ENCODE measurements at regions not wholly inside any gene's neighbourhood (a gene's known extent, or its start where the extent isn't known, plus 50 kb on each side); places are given as distances from the start of the nearest gene placed in this dataset.

DNA sequence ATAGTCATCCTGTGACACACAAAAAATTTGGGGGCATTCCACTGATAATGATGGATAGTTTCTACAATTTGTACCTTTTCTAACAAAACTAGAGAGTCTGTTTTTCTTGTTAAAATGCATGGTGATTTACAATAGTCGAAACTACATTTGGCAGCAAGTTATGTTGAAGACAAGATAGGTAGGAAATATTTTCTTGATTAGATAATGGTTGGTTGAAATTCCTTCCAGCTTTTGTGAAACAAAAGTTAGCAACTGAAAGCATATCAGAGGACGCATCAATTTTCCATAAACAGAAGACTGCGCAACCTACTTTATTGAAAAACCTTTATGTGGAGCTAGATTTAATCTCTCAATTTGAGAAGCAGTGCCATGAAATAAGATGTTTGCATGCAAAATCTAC is 155.8 kb upstream of the GLI3 start:
- no peak overlapping the region for H3K27ac Mint-ChIP-seq
- H3K27me3 Mint-ChIP-seq, result no peaks in the 10 kb centered on the region
- H3K9me3 Mint-ChIP-seq, result no peaks in the 10 kb centered on the region
- no peaks in the 10 kb centered on the region for H3K36me3 Mint-ChIP-seq
- ATAC-seq, result no peak
- H3K4me1 Mint-ChIP-seq, result no peaks in the 10 kb centered on the region
- no peak overlapping the region for H3K4me3 Mint-ChIP-seq

DNA sequence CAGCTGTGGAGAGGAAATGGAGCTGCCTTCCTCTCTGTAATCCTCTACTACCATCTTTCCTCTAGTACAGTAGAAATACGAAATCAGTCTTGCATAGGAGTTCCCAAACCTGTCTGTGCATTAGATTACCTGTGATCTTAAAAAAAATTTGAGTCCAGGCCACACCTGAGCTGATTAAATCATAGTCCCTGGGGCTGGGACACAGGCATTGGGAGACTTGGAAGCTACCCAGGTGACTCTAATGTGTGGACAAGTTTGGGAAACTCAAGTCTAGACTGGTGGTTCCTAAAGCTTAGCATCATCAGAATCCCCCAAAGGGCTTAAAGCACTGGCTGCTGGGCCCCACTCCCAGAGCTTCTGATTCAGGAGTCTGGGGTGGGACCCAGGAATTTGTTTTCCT is 152.7 kb upstream of the GLI3 start:
- H3K36me3 Mint-ChIP-seq, result no peaks in the 10 kb centered on the region
- no peaks in the 10 kb centered on the region for H3K27me3 Mint-ChIP-seq
- no peak overlapping the region for H3K27ac Mint-ChIP-seq
- H3K9me3 Mint-ChIP-seq, result no peaks in the 10 kb centered on the region
- H3K4me1 Mint-ChIP-seq, result no peaks in the 10 kb centered on the region
- ATAC-seq, result no peak
- H3K4me3 Mint-ChIP-seq, result no peak overlapping the region

DNA sequence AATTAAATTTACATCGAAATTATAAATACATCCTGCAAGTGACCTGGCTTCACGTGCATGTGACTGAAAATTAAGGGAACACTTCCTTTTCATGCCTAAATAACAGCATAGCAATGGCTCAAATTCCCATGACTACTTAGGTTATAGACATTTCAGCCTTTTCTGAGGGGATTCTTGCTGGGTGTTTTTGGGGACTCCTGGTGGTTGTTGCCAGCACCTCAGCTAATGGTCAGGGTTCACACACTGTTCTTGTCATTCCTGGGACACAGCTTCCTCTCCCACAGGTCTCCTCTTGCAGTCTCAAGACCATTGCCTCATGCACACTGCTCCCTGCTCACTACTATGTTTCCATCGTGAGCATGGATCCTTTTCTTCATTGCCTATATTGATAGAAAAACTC is 148.9 kb upstream of the GLI3 start:
- Mint-ChIP-seq H3K36me3 (no peaks in the 10 kb centered on the region), H3K9me3 (peaks cover 5% of the 10 kb centered on the region), H3K27ac (no peak overlapping the region), H3K4me3 (no peak overlapping the region), H3K27me3 (no peaks in the 10 kb centered on the region), H3K4me1 (no peaks in the 10 kb centered on the region)
- no peak for ATAC-seq

DNA sequence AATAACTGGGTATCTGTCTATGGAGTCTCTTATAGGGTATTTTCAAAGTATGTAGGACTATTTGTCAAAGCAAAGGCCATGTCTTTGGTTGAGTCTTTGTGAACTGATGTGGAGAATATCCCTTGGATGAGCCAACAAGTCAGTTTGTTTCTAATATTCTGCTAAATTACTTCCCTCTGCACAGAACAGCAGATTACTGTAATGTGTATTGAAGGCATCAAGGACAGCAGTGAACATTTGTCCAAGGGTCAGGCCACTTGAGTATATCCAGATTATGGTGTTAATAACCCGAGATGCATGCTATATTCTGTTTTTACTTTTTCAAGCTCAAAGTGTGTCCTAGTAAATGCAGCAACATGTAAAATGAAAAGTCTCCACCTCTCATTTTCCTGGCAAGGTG is 144.2 kb upstream of the GLI3 start:
- Mint-ChIP-seq H3K4me1 (no peaks in the 10 kb centered on the region), H3K27ac (no peak overlapping the region), H3K27me3 (no peaks in the 10 kb centered on the region), H3K9me3 (peaks cover 5% of the 10 kb centered on the region), H3K4me3 (no peak overlapping the region), H3K36me3 (no peaks in the 10 kb centered on the region)
- no peak for ATAC-seq

DNA sequence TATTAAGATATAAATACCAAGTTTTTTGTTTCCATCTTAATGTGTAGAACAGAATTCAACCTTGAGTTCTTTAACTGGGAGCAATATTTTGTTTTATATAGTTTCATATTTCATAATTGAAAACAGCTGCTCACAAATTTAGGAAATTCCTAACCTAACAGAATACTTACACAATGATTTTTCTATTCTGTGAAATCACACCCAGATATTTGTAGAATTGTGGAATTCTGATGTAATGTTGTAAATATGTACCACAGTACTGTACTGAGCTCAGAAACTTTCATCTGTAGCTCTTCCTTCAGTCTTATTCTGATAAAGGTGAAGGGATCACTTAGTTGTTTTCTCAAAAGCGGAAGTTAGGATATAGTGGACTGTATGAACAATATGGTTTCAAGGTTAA is 143.4 kb upstream of the GLI3 start:
- H3K36me3 Mint-ChIP-seq, result no peaks in the 10 kb centered on the region
- peaks cover 5% of the 10 kb centered on the region for H3K9me3 Mint-ChIP-seq
- no peak overlapping the region for H3K27ac Mint-ChIP-seq
- H3K4me1 Mint-ChIP-seq, result no peaks in the 10 kb centered on the region
- no peak for ATAC-seq
- H3K4me3 Mint-ChIP-seq, result no peak overlapping the region
- H3K27me3 Mint-ChIP-seq, result no peaks in the 10 kb centered on the region

DNA sequence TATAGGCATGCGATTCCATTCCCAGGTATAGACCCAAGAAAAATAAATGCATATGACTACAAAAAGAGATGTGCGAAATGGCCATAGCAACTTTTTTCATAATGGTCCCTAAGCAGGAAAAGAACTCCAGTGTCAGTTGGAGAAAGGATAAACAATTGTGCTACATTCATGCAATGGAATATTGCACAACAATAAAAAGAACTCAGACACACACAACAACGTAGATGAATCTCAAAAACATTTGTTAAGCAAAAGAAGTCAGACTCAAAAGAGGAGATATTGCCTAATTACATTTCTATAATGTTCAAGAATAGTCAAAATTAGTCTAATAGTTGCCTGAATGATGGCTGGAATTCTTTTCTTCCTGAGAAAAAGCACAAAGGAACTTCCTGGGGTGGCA is 141.1 kb upstream of the GLI3 start:
- Mint-ChIP-seq H3K27me3 (peaks cover 17% of the 10 kb centered on the region), H3K36me3 (no peaks in the 10 kb centered on the region), H3K4me3 (no peak overlapping the region), H3K4me1 (no peaks in the 10 kb centered on the region), H3K9me3 (peaks cover 5% of the 10 kb centered on the region), H3K27ac (no peak overlapping the region)
- ATAC-seq, result no peak

DNA sequence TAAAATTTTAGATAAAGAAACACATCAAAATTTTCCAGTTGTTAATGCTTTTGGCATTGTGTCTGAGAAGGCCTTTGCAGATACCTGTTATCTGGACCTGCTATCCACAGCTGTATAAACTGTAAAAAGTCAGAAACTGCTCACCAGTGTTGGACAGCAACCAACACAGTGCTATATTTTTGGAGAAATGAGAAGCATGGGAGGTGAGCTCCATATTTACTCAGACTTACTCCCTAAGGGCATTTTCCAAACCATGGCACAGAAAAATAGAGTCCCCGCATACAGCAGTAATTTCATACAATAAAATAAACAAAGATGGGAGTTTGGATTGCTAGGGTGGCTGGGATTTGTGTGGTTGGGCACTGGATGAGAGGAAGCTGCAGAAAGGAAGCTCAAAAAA is 136.3 kb upstream of the GLI3 start:
- Mint-ChIP-seq H3K27me3 (peaks cover 25% of the 10 kb centered on the region), H3K9me3 (peaks cover 6% of the 10 kb centered on the region), H3K36me3 (no peaks in the 10 kb centered on the region), H3K4me1 (no peaks in the 10 kb centered on the region), H3K27ac (no peak overlapping the region), H3K4me3 (no peak overlapping the region)
- ATAC-seq, result no peak

DNA sequence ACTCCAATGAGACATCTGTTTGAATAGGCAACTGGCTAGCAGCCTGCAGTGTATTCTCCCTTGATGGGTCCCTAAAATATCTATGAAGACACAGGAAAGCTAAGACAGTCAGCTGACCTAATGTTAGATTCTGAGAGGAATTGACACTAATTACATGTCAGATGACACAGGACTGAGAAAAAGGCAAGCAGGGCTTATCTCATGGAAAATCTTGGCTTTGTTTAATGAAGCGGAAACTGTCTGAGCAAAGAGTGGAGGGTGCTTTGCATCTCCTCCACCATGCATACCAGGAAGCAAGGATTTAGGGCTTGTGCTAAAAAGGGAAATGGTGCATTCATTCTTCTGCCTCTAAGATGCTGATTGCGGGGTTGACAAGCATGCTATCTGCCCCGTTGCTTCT is 135.5 kb upstream of the GLI3 start:
- no peak for ATAC-seq
- Mint-ChIP-seq H3K4me1 (no peaks in the 10 kb centered on the region), H3K4me3 (no peak overlapping the region), H3K27ac (no peak overlapping the region), H3K27me3 (peaks cover 25% of the 10 kb centered on the region), H3K36me3 (no peaks in the 10 kb centered on the region), H3K9me3 (peaks cover 8% of the 10 kb centered on the region)

DNA sequence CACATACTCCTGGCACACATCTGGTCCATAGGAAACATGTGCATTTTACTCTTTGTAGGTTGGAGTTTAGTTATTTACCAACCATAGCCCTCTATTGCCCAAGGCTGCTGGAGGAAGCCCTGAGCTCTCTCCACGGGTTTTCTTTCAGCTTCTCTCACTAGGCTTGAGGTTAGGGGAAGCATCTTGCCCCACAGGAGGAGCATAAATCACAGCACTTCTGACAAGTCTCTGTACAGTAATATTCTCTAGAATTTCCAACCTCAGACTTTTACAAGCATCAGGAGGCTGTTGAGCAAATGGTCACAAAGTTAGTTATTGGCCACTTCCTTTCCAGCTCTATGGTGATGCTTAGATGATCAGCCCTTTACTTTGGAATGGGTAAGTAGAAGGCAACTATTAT is 122.9 kb upstream of the GLI3 start:
- no peaks in the 10 kb centered on the region for H3K36me3 Mint-ChIP-seq
- no peaks in the 10 kb centered on the region for H3K4me1 Mint-ChIP-seq
- no peak for ATAC-seq
- peaks cover 5% of the 10 kb centered on the region for H3K9me3 Mint-ChIP-seq
- no peaks in the 10 kb centered on the region for H3K27me3 Mint-ChIP-seq
- no peak overlapping the region for H3K27ac Mint-ChIP-seq
- no peak overlapping the region for H3K4me3 Mint-ChIP-seq

DNA sequence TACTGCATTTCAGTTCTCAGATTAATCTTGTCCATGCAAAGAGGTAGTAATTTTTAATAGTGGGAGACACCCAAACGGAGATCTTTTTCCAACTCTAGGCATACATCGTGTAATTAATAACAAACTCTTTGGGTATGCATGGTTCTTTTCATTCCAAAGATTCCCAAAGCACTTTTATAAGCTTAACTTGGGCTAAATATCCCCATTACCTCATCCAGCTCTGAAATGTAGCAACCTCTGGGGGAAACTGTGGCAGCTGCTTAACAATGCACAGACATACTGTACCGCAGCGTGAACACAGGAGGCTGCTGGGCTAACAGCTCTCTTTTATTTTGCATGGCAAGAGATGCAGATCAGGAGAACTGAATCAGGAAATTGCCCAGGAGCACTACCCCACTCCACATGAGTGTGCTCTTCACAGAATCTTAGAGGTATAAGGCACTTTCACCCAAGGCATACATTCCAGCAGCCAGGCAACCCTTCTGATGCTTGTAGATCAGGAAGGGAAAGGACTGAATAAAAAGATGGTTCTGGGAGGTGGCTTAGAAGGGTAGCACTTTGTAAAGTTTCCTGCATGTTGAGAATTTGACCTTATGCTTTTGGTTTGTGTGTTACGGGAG is 114.4 kb upstream of the GLI3 start:
- H3K27ac Mint-ChIP-seq, result no peak overlapping the region
- no peaks in the 10 kb centered on the region for H3K4me1 Mint-ChIP-seq
- no peak for ATAC-seq
- peaks cover 6% of the 10 kb centered on the region for H3K9me3 Mint-ChIP-seq
- H3K36me3 Mint-ChIP-seq, result no peaks in the 10 kb centered on the region
- no peaks in the 10 kb centered on the region for H3K27me3 Mint-ChIP-seq
- H3K4me3 Mint-ChIP-seq, result no peak overlapping the region

DNA sequence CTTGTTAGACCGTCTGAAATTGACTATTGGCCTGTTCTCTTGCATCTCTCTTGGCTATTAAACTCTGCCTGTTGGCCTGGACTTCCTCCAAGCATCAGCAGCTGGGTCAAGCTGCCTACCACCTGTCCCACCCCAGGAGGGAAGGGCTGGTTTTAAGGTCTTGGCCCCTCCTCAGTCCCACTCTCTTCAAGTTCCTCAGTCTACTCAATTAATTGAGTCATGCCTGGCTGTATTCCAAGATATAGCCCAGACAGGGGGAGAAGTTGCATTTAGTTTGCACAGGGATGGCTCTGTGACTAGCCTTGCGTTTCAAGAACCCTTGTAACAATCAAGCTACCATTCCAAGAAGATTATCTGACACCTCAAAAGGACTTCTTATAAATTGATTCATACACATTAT is 113.8 kb upstream of the GLI3 start:
- ATAC-seq, result no peak

DNA sequence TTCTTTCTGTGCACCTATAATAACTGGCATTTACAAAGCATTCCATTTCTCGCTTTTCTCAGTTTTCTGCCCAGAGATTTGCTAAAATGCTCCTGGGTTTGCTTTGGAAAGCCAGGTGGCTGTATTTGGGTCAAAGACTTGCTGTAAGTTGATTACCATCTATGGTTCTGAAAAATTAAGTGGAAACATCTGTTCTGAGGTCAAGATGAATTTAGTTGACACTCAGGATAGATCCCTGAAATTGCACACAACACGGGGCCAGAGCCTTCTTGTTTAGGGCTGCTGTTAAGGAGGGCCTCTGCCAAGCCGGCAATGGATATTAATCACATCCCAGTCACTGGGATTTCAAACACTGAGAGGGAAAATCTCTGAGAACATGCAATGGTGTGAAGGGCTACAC is 111.6 kb upstream of the GLI3 start:
- peaks cover 6% of the 10 kb centered on the region for H3K9me3 Mint-ChIP-seq
- H3K27me3 Mint-ChIP-seq, result no peaks in the 10 kb centered on the region
- no peak overlapping the region for H3K27ac Mint-ChIP-seq
- no peaks in the 10 kb centered on the region for H3K4me1 Mint-ChIP-seq
- no peak for ATAC-seq
- no peak overlapping the region for H3K4me3 Mint-ChIP-seq
- H3K36me3 Mint-ChIP-seq, result no peaks in the 10 kb centered on the region

More for the DNA sequence above, 113.8 kb upstream of the GLI3 start:
- Mint-ChIP-seq H3K4me3 (no peak overlapping the region), H3K4me1 (no peaks in the 10 kb centered on the region), H3K27ac (no peak overlapping the region), H3K27me3 (no peaks in the 10 kb centered on the region), H3K36me3 (no peaks in the 10 kb centered on the region), H3K9me3 (peaks cover 6% of the 10 kb centered on the region)

DNA sequence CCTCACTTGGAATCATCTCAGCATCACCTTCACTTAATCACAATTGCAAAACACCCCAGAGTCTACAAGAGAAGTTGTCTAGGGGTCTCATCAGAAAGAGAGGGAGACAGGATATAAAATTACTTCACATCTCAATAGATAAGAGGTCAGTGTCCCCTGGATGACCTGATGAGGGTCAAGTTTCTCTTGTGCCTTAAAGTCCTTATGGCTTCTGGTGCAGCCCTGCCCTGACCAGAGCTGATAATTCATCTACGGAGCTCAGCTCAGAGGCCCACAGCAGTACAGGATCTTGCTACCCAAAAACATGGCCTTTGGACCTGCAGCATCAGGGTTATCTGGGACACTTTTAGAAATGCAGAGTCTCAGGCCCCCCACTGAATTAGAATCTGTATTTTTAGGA is 111.1 kb upstream of the GLI3 start:
- Mint-ChIP-seq H3K36me3 (no peaks in the 10 kb centered on the region), H3K27ac (no peak overlapping the region)
- no peak for ATAC-seq

DNA sequence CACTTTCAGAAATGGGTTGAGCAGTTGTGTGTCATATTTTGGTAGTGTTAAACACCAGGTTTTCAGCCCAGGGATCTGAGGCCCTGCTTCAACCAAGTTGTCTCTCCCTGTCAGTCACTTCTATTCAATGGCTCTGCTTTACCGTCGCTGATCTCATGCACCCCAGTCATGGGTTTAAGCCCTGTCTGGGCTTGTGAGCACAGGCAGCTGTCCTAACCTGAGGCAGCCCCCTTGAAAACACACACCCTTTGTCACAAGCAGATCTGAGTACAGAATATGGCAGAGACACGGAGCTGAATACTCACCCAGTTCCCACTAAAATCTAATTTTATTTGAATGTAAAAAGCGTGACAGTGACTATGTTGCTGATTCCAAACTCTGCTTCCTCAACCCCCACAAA is 110.6 kb upstream of the GLI3 start:
- ATAC-seq, result no peak
- Mint-ChIP-seq H3K27ac (no peak overlapping the region), H3K27me3 (no peaks in the 10 kb centered on the region), H3K4me3 (no peak overlapping the region), H3K36me3 (no peaks in the 10 kb centered on the region), H3K4me1 (no peaks in the 10 kb centered on the region), H3K9me3 (peaks cover 6% of the 10 kb centered on the region)

More for the DNA sequence above, 111.1 kb upstream of the GLI3 start:
- Mint-ChIP-seq H3K9me3 (peaks cover 6% of the 10 kb centered on the region), H3K4me1 (no peaks in the 10 kb centered on the region), H3K27me3 (no peaks in the 10 kb centered on the region), H3K4me3 (no peak overlapping the region)

DNA sequence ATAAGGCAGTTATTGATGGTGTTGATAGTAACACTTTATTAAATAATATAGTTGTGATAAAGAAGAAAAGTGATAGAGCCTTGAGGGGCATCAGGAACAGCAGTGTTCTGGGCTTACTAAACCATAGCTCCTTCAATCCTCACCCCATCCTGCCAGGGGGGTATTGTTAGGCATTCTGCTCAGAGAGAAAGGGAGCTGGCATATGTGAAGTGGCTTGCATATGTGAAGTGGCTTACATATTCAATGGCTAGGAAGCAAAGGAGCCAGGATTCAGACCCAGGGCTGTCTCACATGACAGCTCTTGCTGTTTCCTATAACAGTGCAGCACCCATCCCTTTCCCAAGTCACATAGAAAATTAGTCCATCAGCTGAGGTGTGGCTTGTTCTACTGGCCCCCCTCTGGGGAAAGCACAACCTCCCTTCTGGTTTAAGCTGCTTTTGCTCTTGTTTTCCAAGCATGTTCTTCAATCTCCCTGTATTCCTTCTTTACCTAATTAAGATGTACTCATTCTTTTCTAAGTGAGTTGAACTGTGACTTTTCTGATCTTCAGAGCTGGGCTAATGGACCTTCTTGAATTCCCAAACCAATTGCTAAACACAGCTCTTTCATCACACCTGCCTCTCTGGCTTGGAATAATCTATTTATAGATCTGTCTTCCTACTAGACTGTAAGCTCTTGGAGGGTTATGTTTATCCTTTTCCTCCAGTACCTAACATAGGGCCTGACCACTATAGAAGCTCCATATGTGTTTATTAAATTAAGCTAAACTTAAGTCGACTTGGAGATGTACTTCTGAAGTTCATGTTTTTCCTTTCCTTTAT is 108.7 kb upstream of the GLI3 start:
- ATAC-seq, result no peak
- Mint-ChIP-seq H3K4me3 (no peak overlapping the region), H3K4me1 (no peaks in the 10 kb centered on the region), H3K27me3 (no peaks in the 10 kb centered on the region), H3K9me3 (peaks cover 3% of the 10 kb centered on the region), H3K36me3 (no peaks in the 10 kb centered on the region), H3K27ac (no peak overlapping the region)

DNA sequence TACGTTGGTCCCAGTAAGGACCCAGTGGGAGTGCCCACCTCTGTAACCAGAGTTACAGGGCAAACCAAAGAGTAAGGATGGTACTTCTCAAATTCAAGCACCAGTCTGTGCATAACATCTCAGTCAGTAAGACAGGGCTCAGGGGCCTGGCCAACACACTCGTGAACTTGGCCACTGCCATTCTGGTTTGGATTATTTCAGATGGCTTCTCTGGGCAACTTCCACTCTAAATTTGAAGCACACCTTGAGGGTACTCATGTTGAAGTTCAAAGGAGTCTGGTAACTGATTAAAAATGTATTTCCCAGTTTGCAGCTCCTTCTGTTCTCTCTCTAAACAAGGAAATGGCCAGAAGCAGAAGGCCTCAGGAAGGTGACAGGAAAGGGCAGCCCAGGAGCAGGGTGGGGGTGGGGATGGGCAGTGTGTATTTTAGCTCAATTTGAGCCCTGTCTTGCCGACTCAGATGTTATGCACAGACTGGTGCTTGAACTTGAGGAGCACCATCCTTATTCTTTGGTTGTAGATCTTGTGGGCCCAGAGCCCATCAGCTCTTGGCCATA is 107.3 kb upstream of the GLI3 start:
- no peaks in the 10 kb centered on the region for H3K36me3 Mint-ChIP-seq
- no peaks in the 10 kb centered on the region for H3K9me3 Mint-ChIP-seq
- H3K4me1 Mint-ChIP-seq, result no peaks in the 10 kb centered on the region
- ATAC-seq, result no peak
- H3K4me3 Mint-ChIP-seq, result no peak overlapping the region
- H3K27me3 Mint-ChIP-seq, result no peaks in the 10 kb centered on the region
- H3K27ac Mint-ChIP-seq, result no peak overlapping the region
